H1 (cell line): ENCODE measurements at regions not wholly inside any gene's neighbourhood (a gene's known extent, or its start where the extent isn't known, plus 50 kb on each side); places are given as distances from the start of the nearest gene placed in this dataset.

Experiments
- ATF2 ChIP-seq: IDR thresholded peaks from 2 replicates; pipeline ENCODE4 v1.6.1; 2012; ENCODE audit warnings: low read length, inconsistent platforms
- ZNF274 ChIP-seq: IDR thresholded peaks from 2 replicates; pipeline ENCODE4 v1.7.0; 2012; ENCODE audit warnings: low read length, borderline replicate concordance; ENCODE audit errors: extremely low read depth

GRCh38 chr10:129402459-129402858 lies 64.6 kb upstream of the MGMT start:
- TF ChIP-seq ZNF274, result no peak
- no peak for TF ChIP-seq ATF2
